H1 (cell line): ENCODE measurements at regions not wholly inside any gene's neighbourhood (a gene's known extent, or its start where the extent isn't known, plus 50 kb on each side); places are given as distances from the start of the nearest gene placed in this dataset.

Source experiments
- CTCF ChIA-PET: fragments of 300-600 bp; sonication (Branson Sonifier 250); formaldehyde crosslinking; loops from one replicate; lab custom pipeline; 2021; ENCODE audit not compliant: partially characterized antibody; lab: Charles Lee
- POLR2A ChIA-PET: fragments of 300-600 bp; sonication (Branson Sonifier 250); formaldehyde crosslinking; loops from one replicate; lab custom pipeline; 2021; ENCODE audit warnings: inconsistent platforms; ENCODE audit not compliant: partially characterized antibody; lab: Charles Lee
- DNase-seq, 2 experiments: peaks; one replicate each; pipeline versions ENCODE4 v3.0.0 to v3.0.0-alpha.2; 2010 to 2022; ENCODE audit warnings: low spot score in 2 of 2, low read depth in 1 of 2, mixed read lengths in 1 of 2
- FAIRE-seq: peaks from 2 replicates; lab custom pipeline; 2011; peaks lifted over from hg19 to GRCh38; lab: Jason Lieb, UNC
- H2AFZ ChIP-seq: 2 replicates; pipeline ENCODE4 v1.8.1; 2012; ENCODE audit warnings: low read length, inconsistent platforms
- H2AK5ac ChIP-seq: 2 replicates; pipeline ENCODE4 v1.6.1; 2013; ENCODE audit warnings: low read depth, low read length
- H2BK120ac ChIP-seq: replicated peaks from 2 replicates; pipeline ENCODE3; 2013; ENCODE audit warnings: low read depth, low read length, inconsistent platforms
- H2BK12ac ChIP-seq: 2 replicates; pipeline ENCODE4 v1.6.1; 2013; ENCODE audit warnings: low read depth, low read length
- H2BK15ac ChIP-seq: 2 replicates; pipeline ENCODE4 v1.6.1; 2013; ENCODE audit warnings: low read length
- H2BK20ac ChIP-seq: 2 replicates; pipeline ENCODE4 v1.6.1; 2013; ENCODE audit warnings: low read length
- H2BK5ac ChIP-seq: 2 replicates; pipeline ENCODE4 v1.6.1; 2013; ENCODE audit warnings: low read depth, low read length
- H3K14ac ChIP-seq: 2 replicates; pipeline ENCODE4 v1.6.1; 2013; ENCODE audit warnings: inconsistent platforms; ENCODE audit not compliant: insufficient read length
- H3K18ac ChIP-seq: 2 replicates; pipeline ENCODE4 v1.6.1; 2013; ENCODE audit warnings: low read length; ENCODE audit errors: extremely low read depth
- H3K23ac ChIP-seq: 2 replicates; pipeline ENCODE4 v1.6.1; 2013; ENCODE audit warnings: inconsistent platforms; ENCODE audit not compliant: insufficient read length
- H3K23me2 ChIP-seq: 2 replicates; pipeline ENCODE4 v1.6.1; 2013; ENCODE audit warnings: low read depth, low read length
- H3K27ac ChIP-seq: 2 replicates; pipeline ENCODE4 v1.6.1; 2011; ENCODE audit warnings: low read depth, low read length, inconsistent platforms
- H3K27me3 ChIP-seq, 4 experiments: replicated peaks in 1 of 4; 1 replicate in 1 of 4; 2 replicates in 3 of 4; pipeline versions ENCODE4 v1.6.1 to v1.8.1; 2011 to 2013; ENCODE audit warnings: low read length in 3 of 4, mild to moderate bottlenecking in 3 of 4, inconsistent platforms in 2 of 4, mixed read lengths in 2 of 4, moderate library complexity in 1 of 4; ENCODE audit not compliant: control insufficient read depth in 3 of 4, insufficient read depth in 3 of 4; ENCODE audit errors: extremely low read depth in 1 of 4
- H3K36me3 ChIP-seq, 4 experiments: 2 replicates each; pipeline versions ENCODE4 v1.6.1 to v1.8.1; 2011 to 2013; ENCODE audit warnings: mild to moderate bottlenecking in 4 of 4, low read length in 3 of 4, moderate library complexity in 2 of 4, control low read depth in 1 of 4, inconsistent platforms in 1 of 4; ENCODE audit not compliant: insufficient read depth in 4 of 4, control insufficient read depth in 2 of 4
- H3K4ac ChIP-seq: replicated peaks from 2 replicates; pipeline ENCODE3; 2013; ENCODE audit warnings: low read length, low read depth, mixed read lengths, inconsistent platforms; ENCODE audit not compliant: insufficient read length
- H3K4me1 ChIP-seq, 4 experiments: replicated peaks in 1 of 4; 1 replicate in 1 of 4; 2 replicates in 3 of 4; pipeline versions ENCODE4 v1.6.1 to v1.8.1; 2011 to 2013; ENCODE audit warnings: low read length in 3 of 4, inconsistent platforms in 2 of 4, mixed read lengths in 1 of 4; ENCODE audit not compliant: insufficient read depth in 4 of 4, control insufficient read depth in 3 of 4
- H3K4me2 ChIP-seq, 2 experiments: 2 replicates each; pipeline versions ENCODE4 v1.6.1 to v1.8.1; 2011 to 2013; ENCODE audit warnings: low read depth in 2 of 2, low read length in 2 of 2, control low read depth in 1 of 2, inconsistent platforms in 1 of 2, mild to moderate bottlenecking in 1 of 2; ENCODE audit not compliant: insufficient read depth in 1 of 2
- H3K4me3 ChIP-seq, 4 experiments: fragments of 200-600, 300-600 bp in 1 of 4; sonication (generic), shearing (Covaris generic), sonication (Bioruptor Twin) in 1 of 4; 2 replicates each; pipeline versions ENCODE4 v1.5.1 to v1.8.1; 2011 to 2016; ENCODE audit warnings: low read length in 4 of 4, low read depth in 3 of 4, control low read depth in 2 of 4, inconsistent platforms in 2 of 4, mild to moderate bottlenecking in 2 of 4, mixed read lengths in 1 of 4, moderate library complexity in 1 of 4; ENCODE audit not compliant: insufficient read depth in 2 of 4; ENCODE audit errors: extremely low read depth in 1 of 4
- H3K56ac ChIP-seq: replicated peaks from 2 replicates; pipeline ENCODE3; 2013; ENCODE audit warnings: low read depth, mild to moderate bottlenecking, mixed read lengths, low read length, inconsistent platforms; ENCODE audit not compliant: insufficient read length
- H3K79me1 ChIP-seq: 2 replicates; pipeline ENCODE4 v1.6.1; 2013; ENCODE audit warnings: low read depth, low read length, control low read depth
- H3K79me2 ChIP-seq, 2 experiments: 2 replicates each; pipeline versions ENCODE4 v1.6.1 to v1.8.1; 2012 to 2013; ENCODE audit warnings: low read length in 2 of 2, mild to moderate bottlenecking in 2 of 2, inconsistent platforms in 1 of 2; ENCODE audit not compliant: insufficient read depth in 2 of 2, control insufficient read depth in 1 of 2
- H3K9ac ChIP-seq, 4 experiments: replicated peaks in 1 of 4; 1 replicate in 1 of 4; 2 replicates in 3 of 4; pipeline versions ENCODE4 v1.6.1 to v1.8.1; 2011 to 2013; ENCODE audit warnings: low read depth in 3 of 4, low read length in 3 of 4, control low read depth in 2 of 4, mild to moderate bottlenecking in 2 of 4, moderate library complexity in 2 of 4, inconsistent platforms in 1 of 4; ENCODE audit errors: extremely low read depth in 1 of 4
- H3K9me3 ChIP-seq, 2 experiments: 2 replicates each; pipeline versions ENCODE4 v1.6.1 to v1.8.1; 2012 to 2013; ENCODE audit warnings: mild to moderate bottlenecking in 2 of 2, moderate library complexity in 2 of 2, control low read depth in 1 of 2, inconsistent platforms in 1 of 2, low read depth in 1 of 2, low read length in 1 of 2, mixed read lengths in 1 of 2; ENCODE audit not compliant: insufficient read depth in 2 of 2
- H4K20me1 ChIP-seq, 2 experiments: replicated peaks in 1 of 2; 2 replicates each; pipeline versions ENCODE3 to v1.8.1; 2011 to 2013; ENCODE audit warnings: inconsistent platforms in 2 of 2, low read length in 2 of 2, mild to moderate bottlenecking in 1 of 2; ENCODE audit not compliant: insufficient read depth in 2 of 2, control insufficient read depth in 1 of 2
- H4K5ac ChIP-seq: 2 replicates; pipeline ENCODE4 v1.6.1; 2013; ENCODE audit warnings: low read length, low read depth, mixed read lengths, inconsistent platforms; ENCODE audit not compliant: insufficient read length
- H4K8ac ChIP-seq: 2 replicates; pipeline ENCODE4 v1.8.0; 2013; ENCODE audit warnings: mild to moderate bottlenecking, moderate library complexity, low read length, inconsistent platforms; ENCODE audit not compliant: insufficient read depth; ENCODE audit errors: extremely low read depth
- H4K91ac ChIP-seq: replicated peaks from 2 replicates; pipeline ENCODE3; 2013; ENCODE audit warnings: low read length, mixed read lengths, inconsistent platforms; ENCODE audit not compliant: insufficient read length
- ATF2 ChIP-seq: IDR thresholded peaks from 2 replicates; pipeline ENCODE4 v1.6.1; 2012; ENCODE audit warnings: low read length, inconsistent platforms
- CBX5 ChIP-seq: fragments of 300-800, 300-1000 bp; sonication (generic); IDR thresholded peaks from 2 replicates; pipeline ENCODE4 v1.7.1; 2016; ENCODE audit warnings: antibody characterized with exemption, low read length, low read depth
- GABPA ChIP-seq: IDR thresholded peaks from 2 replicates; pipeline ENCODE4 v1.6.1; 2011; ENCODE audit warnings: mild to moderate bottlenecking, low read length, moderate library complexity, borderline replicate concordance; ENCODE audit not compliant: insufficient read depth
- JUN ChIP-seq: IDR thresholded peaks from 2 replicates; pipeline ENCODE4 v1.6.1; 2011; ENCODE audit warnings: low read depth, mild to moderate bottlenecking, improper control_type of control experiment, low read length
- KDM1A ChIP-seq: fragments of 200-600, 300-600 bp; sonication (generic); IDR thresholded peaks from 2 replicates; pipeline ENCODE4 v1.7.1; 2016; ENCODE audit warnings: mild to moderate bottlenecking, low read length, borderline replicate concordance
- MAX ChIP-seq: IDR thresholded peaks from 2 replicates; pipeline ENCODE4 v1.6.1; 2012; ENCODE audit warnings: inconsistent platforms
- NRF1 ChIP-seq: IDR thresholded peaks from 2 replicates; pipeline ENCODE4 v1.6.1; 2011; ENCODE audit warnings: mild to moderate bottlenecking, low read depth, low read length, improper control_type of control experiment
- SUZ12 ChIP-seq: fragments of 200-600 bp; sonication (generic); IDR thresholded peaks from 2 replicates; pipeline ENCODE4 v1.6.1; 2012; ENCODE audit warnings: mild to moderate bottlenecking, inconsistent platforms, low read length, moderate library complexity, mixed read lengths
- TCF12 ChIP-seq: IDR thresholded peaks from 2 replicates; pipeline ENCODE4 v1.6.1; 2011; ENCODE audit warnings: low read depth, mild to moderate bottlenecking, low read length
- USF2 ChIP-seq: IDR thresholded peaks from 2 replicates; pipeline ENCODE4 v1.6.1; 2011; ENCODE audit warnings: low read length, improper control_type of control experiment
- ZNF274 ChIP-seq: IDR thresholded peaks from 2 replicates; pipeline ENCODE4 v1.7.0; 2012; ENCODE audit warnings: low read length, borderline replicate concordance; ENCODE audit errors: extremely low read depth
- WGBS, 2 experiments: shearing (Covaris generic) in 1 of 2; methylation state at CpG; one replicate each; pipeline versions ENCODE4 v1.1.6 to v1.1.7; 2013 to 2015; ENCODE audit warnings: low lambda C conversion rate in 2 of 2, mixed read lengths in 2 of 2, inconsistent platforms in 1 of 2, low coverage in 1 of 2, missing lambda C conversion rate in 1 of 2; ENCODE audit not compliant: insufficient replicate concordance in 2 of 2, insufficient coverage in 1 of 2, insufficient read length in 1 of 2; ENCODE audit errors: extremely low coverage in 1 of 2, missing lambda C conversion rate in 1 of 2; 5-methylcytosine and 5-hydroxymethylcytosine counted together

- peaks cover 2 to 18% (median 4%) of the 10 kb centered on the region in 4 experiments; a peak in 5 of 7 replicates for H3K4me1 ChIP-seq
- no peaks in the 10 kb centered on the region for H3K27me3 ChIP-seq
- H4K20me1 ChIP-seq, result no peaks in the 10 kb centered on the region
- H3K4ac ChIP-seq, result no peak overlapping the region
- no peak overlapping the region for H2BK12ac ChIP-seq
- no peak overlapping the region for H2BK20ac ChIP-seq
- no peaks in the 10 kb centered on the region for H3K79me1 ChIP-seq
- no peak overlapping the region for H3K14ac ChIP-seq
- ChIA-PET POLR2A (no interaction called here), CTCF (no interaction called here)
- no peak overlapping the region for H2BK15ac ChIP-seq
- 86% methylated on average over 10 of the region's 10 CpGs; no CpG with 5 or more reads in 1 of the 2 experiments for whole genome bisulfite sequencing, 2 experiments
- no peak for DNase-seq
- H3K79me2 ChIP-seq, result no peaks in the 10 kb centered on the region
- no peak overlapping the region for H3K9ac ChIP-seq
- no peak overlapping the region for H4K91ac ChIP-seq
- H2AFZ ChIP-seq, result no peak overlapping the region
- no peak overlapping the region for H3K23ac ChIP-seq
- H2BK120ac ChIP-seq, result no peak overlapping the region
- no peak overlapping the region for H2BK5ac ChIP-seq
- H3K27ac ChIP-seq, result no peak overlapping the region
- no peaks in the 10 kb centered on the region; a peak in 1 of 8 replicates for H3K36me3 ChIP-seq
- no peak overlapping the region for H3K18ac ChIP-seq
- no peaks in the 10 kb centered on the region for H3K23me2 ChIP-seq
- H3K56ac ChIP-seq, result no peak overlapping the region
- no peak overlapping the region for H3K4me2 ChIP-seq
- H4K5ac ChIP-seq, result no peak overlapping the region
- H2AK5ac ChIP-seq, result no peak overlapping the region
- no peak overlapping the region for H4K8ac ChIP-seq
- no peak overlapping the region for H3K4me3 ChIP-seq
- H3K9me3 ChIP-seq, result peaks cover 0 to 9% of the 10 kb centered on the region in 2 experiments; a peak in 2 of 4 replicates
- no peak for FAIRE-seq
- TF ChIP-seq SUZ12 (no peak), ATF2 (no peak), JUN (no peak), GABPA (no peak), KDM1A (no peak), NRF1 (no peak), CBX5 (no peak), ZNF274 (no peak), MAX (no peak), TCF12 (no peak), USF2 (no peak)
Observed at GRCh38 chr15:26298659-26299170, 435.6 kb upstream of the ATP10A start.
